Loucy (cell line): ENCODE measurements at regions not wholly inside any gene's neighbourhood (a gene's known extent, or its start where the extent isn't known, plus 50 kb on each side); places are given as distances from the start of the nearest gene placed in this dataset.
A peak's percentile ranks its signal among the peaks of the same experiment; 100 is the strongest.
"Not testable (repeated sequence)": the region's sequence is repeated elsewhere in the genome, so short reads cannot be mapped to it uniquely, and the experiment has no call there.

Experiments used
- H2AFZ ChIP-seq: fragments of 200-600 bp; sonication (generic); 2 replicates; pipeline ENCODE4 v1.6.0; 2016; ENCODE audit warnings: antibody characterized with exemption, mild to moderate bottlenecking, low read length, moderate library complexity
- H3F3A ChIP-seq: fragments of 200-600 bp; 2 replicates; pipeline ENCODE4 v1.6.0; 2016; ENCODE audit warnings: antibody characterized with exemption, low read depth, mild to moderate bottlenecking
- H3K27me3 ChIP-seq: fragments of 200-600 bp; sonication (generic); 2 replicates; pipeline ENCODE4 v1.6.1; 2014; ENCODE audit warnings: low read length, mild to moderate bottlenecking; ENCODE audit not compliant: insufficient read depth, poor library complexity, severe bottlenecking
- H3K36me3 ChIP-seq: fragments of 200-600 bp; sonication (generic); 2 replicates; pipeline ENCODE4 v1.6.1; 2016; ENCODE audit warnings: low read length; ENCODE audit not compliant: insufficient read depth
- H3K4me1 ChIP-seq: fragments of 200-600 bp; sonication (generic); 2 replicates; pipeline ENCODE4 v1.5.1; 2014; ENCODE audit warnings: low read length, mild to moderate bottlenecking; ENCODE audit not compliant: insufficient read depth, poor library complexity, severe bottlenecking
- H3K4me2 ChIP-seq: fragments of 200-600 bp; sonication (generic); 2 replicates; pipeline ENCODE4 v1.6.0; 2014; ENCODE audit warnings: antibody characterized with exemption, low read length, low read depth, mild to moderate bottlenecking; ENCODE audit not compliant: poor library complexity, severe bottlenecking
- H3K4me3 ChIP-seq: fragments of 200-600 bp; sonication (generic); 2 replicates; pipeline ENCODE4 v1.5.1; 2014; ENCODE audit warnings: low read length, mild to moderate bottlenecking, mixed read lengths; ENCODE audit not compliant: poor library complexity, severe bottlenecking
- H3K79me2 ChIP-seq: fragments of 200-600 bp; sonication (generic); 2 replicates; pipeline ENCODE4 v1.6.1; 2014; ENCODE audit warnings: low read length; ENCODE audit not compliant: insufficient read depth
- H3K9ac ChIP-seq: fragments of 200-600 bp; sonication (generic); 2 replicates; pipeline ENCODE4 v1.6.0; 2014; ENCODE audit warnings: mild to moderate bottlenecking, low read depth, low read length, moderate library complexity; ENCODE audit not compliant: poor library complexity, severe bottlenecking
- H3K9me2 ChIP-seq: fragments of 200-600 bp; sonication (generic); replicated peaks from 2 replicates; pipeline ENCODE4 v1.6.1; 2016; ENCODE audit warnings: low read depth, low read length, mixed read lengths
- H3K9me3 ChIP-seq: fragments of 200-600 bp; sonication (generic); 2 replicates; pipeline ENCODE4 v1.6.1; 2014; ENCODE audit warnings: mild to moderate bottlenecking, antibody characterized with exemption, low read length, low read depth; ENCODE audit not compliant: insufficient read depth
- H4K20me1 ChIP-seq: fragments of 200-600 bp; sonication (generic); 2 replicates; pipeline ENCODE4 v1.6.0; 2014; ENCODE audit warnings: antibody characterized with exemption, low read length, mild to moderate bottlenecking; ENCODE audit not compliant: insufficient read depth, poor library complexity, severe bottlenecking
- TF ChIP-seq, protein P1 (sequence below): fragments of 200-600 bp; sonication (generic); conservative IDR thresholded peaks from 2 replicates; pipeline ENCODE4 v1.5.1; 2014; ENCODE audit warnings: mild to moderate bottlenecking, antibody characterized with exemption, low read length

DNA sequence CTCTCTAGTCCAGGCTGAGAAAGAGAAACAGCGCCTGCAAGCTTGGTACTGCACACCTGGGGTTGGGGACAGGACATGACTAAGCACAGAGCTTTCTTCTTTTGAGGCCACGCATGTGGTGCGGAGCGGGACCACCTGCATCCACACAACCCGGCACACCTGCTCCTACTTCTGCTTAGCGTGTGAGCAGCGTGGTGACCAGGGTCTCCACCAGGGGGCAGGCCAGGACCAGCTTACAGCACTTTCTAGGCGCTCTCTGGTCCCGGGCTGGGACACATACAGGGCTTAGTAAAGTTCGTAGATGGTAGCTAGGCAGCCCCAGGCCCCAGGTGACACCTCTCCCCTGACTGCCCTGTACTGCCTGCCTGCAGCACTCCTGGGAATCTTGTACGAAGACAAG is 89.7 kb upstream of the HMX1 start:
- H3K9me3 ChIP-seq, H3K79me2 ChIP-seq, H4K20me1 ChIP-seq, H3F3A ChIP-seq, H3K4me1 ChIP-seq, H3K9ac ChIP-seq, H3K27me3 ChIP-seq, H3K4me3 ChIP-seq, H3K4me2 ChIP-seq, H3K9me2 ChIP-seq, H2AFZ ChIP-seq, H3K36me3 ChIP-seq: not testable (repeated sequence)
- TF ChIP-seq, protein P1, sequence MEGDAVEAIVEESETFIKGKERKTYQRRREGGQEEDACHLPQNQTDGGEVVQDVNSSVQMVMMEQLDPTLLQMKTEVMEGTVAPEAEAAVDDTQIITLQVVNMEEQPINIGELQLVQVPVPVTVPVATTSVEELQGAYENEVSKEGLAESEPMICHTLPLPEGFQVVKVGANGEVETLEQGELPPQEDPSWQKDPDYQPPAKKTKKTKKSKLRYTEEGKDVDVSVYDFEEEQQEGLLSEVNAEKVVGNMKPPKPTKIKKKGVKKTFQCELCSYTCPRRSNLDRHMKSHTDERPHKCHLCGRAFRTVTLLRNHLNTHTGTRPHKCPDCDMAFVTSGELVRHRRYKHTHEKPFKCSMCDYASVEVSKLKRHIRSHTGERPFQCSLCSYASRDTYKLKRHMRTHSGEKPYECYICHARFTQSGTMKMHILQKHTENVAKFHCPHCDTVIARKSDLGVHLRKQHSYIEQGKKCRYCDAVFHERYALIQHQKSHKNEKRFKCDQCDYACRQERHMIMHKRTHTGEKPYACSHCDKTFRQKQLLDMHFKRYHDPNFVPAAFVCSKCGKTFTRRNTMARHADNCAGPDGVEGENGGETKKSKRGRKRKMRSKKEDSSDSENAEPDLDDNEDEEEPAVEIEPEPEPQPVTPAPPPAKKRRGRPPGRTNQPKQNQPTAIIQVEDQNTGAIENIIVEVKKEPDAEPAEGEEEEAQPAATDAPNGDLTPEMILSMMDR, result peak; percentile 25; the same call in 1 of the 2 replicates

DNA sequence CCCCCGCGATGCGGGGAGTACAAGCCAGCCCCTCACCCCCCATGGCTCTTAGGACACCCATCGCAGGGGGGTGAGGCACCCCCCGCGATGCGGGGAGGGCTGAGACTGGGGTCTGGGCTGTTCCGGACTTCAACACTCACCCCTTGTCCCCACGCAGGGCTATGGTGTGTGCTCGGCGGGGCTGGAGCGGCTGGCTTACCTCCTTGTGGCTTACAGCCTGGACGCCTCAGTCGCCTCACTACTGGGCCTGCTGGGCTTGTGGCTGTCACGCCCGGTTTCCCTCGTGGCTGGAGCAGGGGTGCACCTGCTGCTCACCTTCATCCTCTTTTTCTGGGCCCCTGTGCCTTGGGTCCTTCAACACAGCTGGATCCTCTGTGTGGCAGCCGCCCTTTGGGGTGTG is 87.8 kb upstream of the HMX1 start:
- H4K20me1 ChIP-seq, H3K9ac ChIP-seq, H3K4me2 ChIP-seq, H3K79me2 ChIP-seq, H3F3A ChIP-seq, H3K4me3 ChIP-seq, H3K9me2 ChIP-seq, H3K9me3 ChIP-seq, H3K36me3 ChIP-seq, H3K4me1 ChIP-seq, H2AFZ ChIP-seq, H3K27me3 ChIP-seq: not testable (repeated sequence)

DNA sequence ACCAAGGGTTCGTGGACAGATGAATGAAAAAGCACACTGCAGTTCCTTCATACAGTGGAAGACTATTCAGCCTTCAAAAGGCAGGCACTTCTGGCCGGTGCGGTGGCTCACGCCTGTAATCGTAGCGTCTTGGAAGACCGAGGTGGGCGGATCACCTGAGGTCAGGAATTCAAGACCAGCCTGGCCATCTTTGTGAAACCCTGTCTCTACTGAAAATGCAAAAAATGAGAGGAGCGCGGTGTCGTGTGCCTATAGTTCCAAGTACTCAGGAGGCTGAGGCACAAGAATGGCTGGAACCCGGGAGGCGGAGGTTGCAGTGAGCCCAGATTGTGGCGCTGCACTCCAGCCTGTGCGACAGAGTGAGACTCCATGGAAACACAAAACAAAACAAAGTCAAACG is 82.4 kb upstream of the HMX1 start:
- not testable (repeated sequence) for H3K36me3 ChIP-seq, H3K79me2 ChIP-seq, H3K4me2 ChIP-seq, H3K9me3 ChIP-seq, H2AFZ ChIP-seq, H3K9me2 ChIP-seq, H3K9ac ChIP-seq, H3K4me1 ChIP-seq, H3K27me3 ChIP-seq, H3K4me3 ChIP-seq, H4K20me1 ChIP-seq, H3F3A ChIP-seq

DNA sequence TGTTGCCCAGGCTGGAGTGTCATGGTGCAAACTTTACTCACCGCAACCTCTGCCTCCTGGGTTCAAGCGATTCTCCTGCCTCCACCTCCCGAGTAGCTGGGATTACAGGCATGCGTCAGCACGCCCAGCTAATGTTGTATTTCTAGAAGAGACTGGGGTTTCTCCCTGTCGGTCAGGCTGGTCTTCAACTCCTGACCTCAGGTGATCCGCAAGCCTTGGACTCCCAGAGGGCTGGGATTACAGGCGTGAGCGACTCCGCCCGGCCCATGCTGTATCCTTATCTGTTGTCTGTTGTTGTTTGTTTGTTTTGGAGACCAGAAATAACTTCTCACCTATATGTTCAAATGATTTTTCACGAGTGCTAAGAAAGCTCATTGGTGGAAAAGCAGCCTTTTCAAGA is 81.2 kb upstream of the HMX1 start:
- H3K4me3 ChIP-seq, H3K27me3 ChIP-seq, H3K9me2 ChIP-seq, H3K4me2 ChIP-seq, H3K36me3 ChIP-seq, H4K20me1 ChIP-seq, H3K4me1 ChIP-seq, H3K9ac ChIP-seq, H3K9me3 ChIP-seq, H3F3A ChIP-seq, H2AFZ ChIP-seq, H3K79me2 ChIP-seq: not testable (repeated sequence)

DNA sequence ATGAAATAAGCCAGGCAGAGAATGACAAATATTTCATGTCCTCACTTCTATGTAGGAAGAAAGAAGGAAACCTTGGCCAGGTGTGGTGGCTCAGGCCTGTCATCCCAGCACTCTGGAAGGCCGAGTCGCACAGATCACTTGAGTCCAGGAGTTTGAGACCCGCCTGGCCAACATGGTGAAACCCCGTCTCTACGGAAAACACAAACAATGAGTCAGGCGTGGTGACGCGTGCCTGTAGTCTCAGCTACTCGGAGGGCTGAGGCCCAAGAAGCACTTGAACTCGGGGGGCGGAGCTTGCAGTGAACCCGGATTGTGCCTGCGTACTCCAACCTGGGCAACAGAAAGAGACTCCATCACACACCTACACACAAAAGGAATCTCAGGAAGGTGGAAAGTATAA is 80.5 kb upstream of the HMX1 start:
- not testable (repeated sequence) for H3K4me1 ChIP-seq, H3K4me3 ChIP-seq, H3F3A ChIP-seq, H3K36me3 ChIP-seq, H2AFZ ChIP-seq, H3K79me2 ChIP-seq, H3K9ac ChIP-seq, H3K4me2 ChIP-seq, H3K27me3 ChIP-seq, H3K9me2 ChIP-seq, H4K20me1 ChIP-seq, H3K9me3 ChIP-seq

DNA sequence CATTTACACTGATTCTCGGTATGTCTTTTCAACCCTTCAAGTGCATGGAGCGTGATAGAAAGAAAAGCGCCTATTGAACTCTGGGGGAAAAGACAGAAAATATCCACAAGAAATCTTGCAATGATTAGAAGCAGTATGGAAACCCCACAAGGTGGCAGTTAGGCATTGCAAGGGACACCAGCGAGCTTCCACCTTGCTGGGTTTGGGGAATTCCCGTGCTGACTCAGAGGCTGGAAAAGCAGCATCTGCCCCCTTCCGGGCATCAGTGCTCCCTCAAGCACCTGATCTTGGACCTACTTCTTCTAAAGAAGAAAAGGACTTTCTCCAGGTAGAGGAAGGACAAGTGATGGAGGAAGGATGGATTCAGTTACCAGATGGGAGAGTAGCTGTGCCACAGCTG is 73.9 kb upstream of the HMX1 start:
- H3K9ac ChIP-seq, H3K9me2 ChIP-seq, H3K9me3 ChIP-seq, H3K36me3 ChIP-seq, H3K4me3 ChIP-seq, H4K20me1 ChIP-seq, H3K79me2 ChIP-seq, H3K4me1 ChIP-seq, H3F3A ChIP-seq, H3K4me2 ChIP-seq, H2AFZ ChIP-seq, H3K27me3 ChIP-seq: not testable (repeated sequence)

DNA sequence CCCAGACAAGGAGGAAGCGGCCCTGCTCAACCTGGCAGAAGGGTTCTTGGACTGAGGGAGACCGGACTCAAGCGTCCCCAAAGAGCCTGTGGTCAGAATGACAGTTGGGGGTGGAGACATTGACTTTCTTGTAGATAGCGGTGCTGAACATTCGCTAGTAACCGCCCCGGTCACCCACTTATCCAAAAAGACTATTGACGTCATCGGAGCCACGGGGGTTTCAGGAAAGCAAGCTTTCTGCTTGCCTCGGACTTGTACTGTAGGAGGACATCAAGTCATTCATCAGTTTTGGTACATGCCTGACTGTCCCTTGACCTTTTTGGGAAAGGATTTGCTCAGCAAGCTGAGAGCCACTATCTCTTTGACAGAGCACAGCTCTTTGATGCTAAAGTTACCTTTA is 71.7 kb upstream of the HMX1 start:
- H3K4me1 ChIP-seq, H3K9me2 ChIP-seq, H3K27me3 ChIP-seq, H3K9ac ChIP-seq, H3K9me3 ChIP-seq, H3K4me3 ChIP-seq, H3K36me3 ChIP-seq, H3K4me2 ChIP-seq, H3K79me2 ChIP-seq, H3F3A ChIP-seq, H2AFZ ChIP-seq, H4K20me1 ChIP-seq: not testable (repeated sequence)
